GM10847 (cell line): ENCODE measurements at regions not wholly inside any gene's neighbourhood (a gene's known extent, or its start where the extent isn't known, plus 50 kb on each side); places are given as distances from the start of the nearest gene placed in this dataset.

Experiments used
- POLR2A ChIP-seq: IDR thresholded peaks from 2 replicates; pipeline ENCODE4 v1.6.1; 2011; ENCODE audit not compliant: insufficient read length; ENCODE audit errors: extremely low read depth

GRCh38 chr2:8623958-8624591, 57.8 kb upstream of the ID2 start:
- no peak for TF ChIP-seq POLR2A

GRCh38 chr2:8624855-8625398, 56.9 kb upstream of the ID2 start:
- no peak for TF ChIP-seq POLR2A

GRCh38 chr2:8625399-8626300, 56.2 kb upstream of the ID2 start:
- TF ChIP-seq POLR2A, result no peak

GRCh38 chr2:8626572-8626971, 55.3 kb upstream of the ID2 start:
- no peak for TF ChIP-seq POLR2A

- TF ChIP-seq POLR2A, result no peak
Measured at GRCh38 chr2:8627019-8627691, 54.7 kb upstream of the ID2 start.

GRCh38 chr2:8627692-8628085, 54.2 kb upstream of the ID2 start:
- TF ChIP-seq POLR2A, result no peak

- TF ChIP-seq POLR2A, result no peak
Measured at GRCh38 chr2:8628179-8628865, 53.5 kb upstream of the ID2 start.

GRCh38 chr2:8628866-8629209, 53.0 kb upstream of the ID2 start:
- TF ChIP-seq POLR2A, result no peak

- TF ChIP-seq POLR2A, result no peak
Measured at GRCh38 chr2:8629402-8629801, 52.5 kb upstream of the ID2 start.

- TF ChIP-seq POLR2A, result no peak
Measured at GRCh38 chr2:8630676-8631464, 51.0 kb upstream of the ID2 start.

- TF ChIP-seq POLR2A, result no peak
Measured at GRCh38 chr2:8631465-8632005, 50.3 kb upstream of the ID2 start.
